Umbilical cord (tissue), 1 donor: ENCODE measurements at regions not wholly inside any gene's neighbourhood (a gene's known extent, or its start where the extent isn't known, plus 50 kb on each side); places are given as distances from the start of the nearest gene placed in this dataset.

Source experiments
- DNase-seq: peaks from one replicate; pipeline ENCODE4 v3.0.0-alpha.2; 2015; ENCODE audit warnings: low spot score

DNA sequence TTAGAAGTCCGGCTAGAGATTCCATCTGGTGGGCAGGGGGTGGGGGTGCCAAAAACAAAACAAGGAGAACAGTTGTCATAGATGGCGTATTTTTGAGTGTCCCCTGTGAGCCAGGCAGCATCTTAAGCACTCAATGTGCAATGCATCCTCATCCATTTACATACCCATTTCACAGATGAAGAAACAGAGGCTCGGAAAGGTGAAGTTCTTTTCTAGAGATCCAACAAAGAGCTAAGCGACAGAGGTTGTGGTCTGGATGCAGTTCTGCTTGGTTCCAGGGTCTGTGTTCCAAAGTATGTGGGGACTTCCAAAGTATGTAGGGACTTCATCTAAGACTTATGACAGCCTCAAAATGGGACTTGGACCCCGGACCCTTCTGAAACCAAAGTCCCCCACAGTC is 277.8 kb downstream of the MN1 start:
- no peak for DNase-seq

DNA sequence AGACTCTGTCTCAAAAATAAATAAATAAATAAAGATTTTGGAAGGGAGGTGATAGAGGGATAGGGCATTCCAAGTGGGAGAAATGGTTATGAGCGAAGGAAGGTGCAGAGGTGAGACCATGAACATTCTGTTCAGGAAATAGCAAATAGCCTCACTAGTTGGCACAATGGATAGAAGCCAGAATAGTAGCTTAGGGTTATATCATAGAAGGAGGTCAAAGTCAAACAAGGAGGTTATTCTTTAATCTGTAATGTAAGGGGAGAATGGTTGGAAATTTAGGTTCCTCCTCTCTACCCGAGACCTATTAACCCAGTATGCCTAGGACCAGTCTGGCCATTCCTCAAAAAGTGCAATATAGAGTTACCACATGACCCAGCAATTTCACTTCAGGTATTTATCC is 275.8 kb downstream of the MN1 start:
- DNase-seq = no peak

DNA sequence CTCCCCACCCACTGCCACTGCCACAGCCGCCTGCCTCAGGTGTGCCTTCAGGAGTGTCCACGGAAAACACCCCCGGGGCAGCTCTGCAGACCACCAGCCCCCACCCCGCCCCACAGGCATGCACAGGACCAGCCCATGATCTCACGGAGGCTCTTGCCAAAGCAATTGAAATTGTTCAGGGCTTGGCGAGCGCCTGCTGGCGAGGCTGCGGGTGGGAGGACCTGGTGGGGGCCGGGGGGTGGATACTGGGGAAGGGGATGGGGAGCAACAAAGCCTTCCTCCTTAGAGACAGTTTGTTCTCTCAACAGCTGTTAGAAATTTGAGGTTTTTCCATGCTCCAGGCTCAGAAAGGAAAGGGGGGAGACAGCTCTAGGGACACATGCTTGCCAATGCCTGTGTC is 274.7 kb downstream of the MN1 start:
- no peak for DNase-seq

DNA sequence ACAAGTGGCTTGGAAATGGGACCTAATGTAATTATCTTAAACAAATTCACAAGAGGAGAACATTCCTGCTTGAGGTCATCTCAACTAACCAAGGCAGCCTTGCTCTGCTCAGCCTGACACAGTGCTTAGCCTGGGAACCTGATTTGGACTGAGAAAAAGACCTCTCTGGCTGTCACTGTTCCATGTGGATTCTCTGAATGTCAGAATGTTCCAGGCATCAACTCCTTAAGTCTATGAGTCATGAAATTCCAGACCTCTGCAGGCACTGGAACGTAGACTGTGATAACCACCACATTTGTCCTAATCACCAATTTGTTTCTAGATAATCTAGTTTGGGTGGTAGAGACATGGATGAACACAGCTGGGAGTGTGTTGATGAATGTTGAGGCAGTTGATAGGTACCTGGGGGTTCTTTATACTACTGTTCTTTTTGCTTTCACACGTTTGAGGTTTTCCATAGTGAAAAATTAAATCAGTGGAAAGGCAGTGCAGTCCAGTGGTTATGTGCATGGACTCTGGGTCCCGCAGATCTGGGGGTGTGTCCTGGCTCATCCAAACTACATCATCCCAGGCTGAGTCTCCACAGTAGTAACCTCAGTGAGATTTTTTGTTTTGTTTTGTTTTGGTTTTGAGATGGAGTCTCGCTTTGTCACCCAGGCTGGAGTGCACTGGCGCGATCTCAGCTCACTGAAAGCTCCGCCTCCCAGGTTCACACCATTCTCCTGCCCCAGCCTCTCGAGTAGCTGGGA is 269.6 kb downstream of the MN1 start:
- DNase-seq = peak; percentile 76

DNA sequence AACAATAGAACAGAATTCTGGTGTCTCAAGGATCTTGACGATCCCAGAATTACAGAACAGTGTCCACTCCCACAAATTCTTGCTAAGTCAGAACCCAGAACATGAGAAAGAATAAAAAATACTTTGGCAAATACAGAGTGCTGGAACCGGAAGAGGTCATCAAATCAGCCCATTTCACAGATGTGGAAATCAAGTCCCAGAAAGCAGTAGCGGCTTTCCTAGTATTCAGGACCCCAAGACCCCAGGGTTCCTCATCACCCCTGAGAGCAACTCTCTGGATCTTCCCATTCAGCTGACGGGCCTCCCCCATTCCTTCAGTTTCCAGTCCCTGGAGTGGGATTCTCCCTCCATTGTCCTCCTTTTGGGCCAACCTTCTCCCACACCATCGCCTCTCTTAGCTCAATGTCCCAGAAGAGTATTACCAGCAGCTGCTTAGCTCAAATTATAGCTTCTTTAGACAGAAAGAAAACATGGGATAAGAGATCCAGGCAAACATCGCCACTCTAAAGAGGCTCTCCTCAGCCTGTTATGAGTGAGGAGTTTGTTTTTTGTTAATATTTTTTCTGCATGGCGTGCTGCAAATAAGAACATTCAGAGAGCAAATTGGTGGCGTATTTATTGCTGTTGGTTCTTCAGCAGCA is 268.3 kb downstream of the MN1 start:
- DNase-seq = peak; percentile 39

DNA sequence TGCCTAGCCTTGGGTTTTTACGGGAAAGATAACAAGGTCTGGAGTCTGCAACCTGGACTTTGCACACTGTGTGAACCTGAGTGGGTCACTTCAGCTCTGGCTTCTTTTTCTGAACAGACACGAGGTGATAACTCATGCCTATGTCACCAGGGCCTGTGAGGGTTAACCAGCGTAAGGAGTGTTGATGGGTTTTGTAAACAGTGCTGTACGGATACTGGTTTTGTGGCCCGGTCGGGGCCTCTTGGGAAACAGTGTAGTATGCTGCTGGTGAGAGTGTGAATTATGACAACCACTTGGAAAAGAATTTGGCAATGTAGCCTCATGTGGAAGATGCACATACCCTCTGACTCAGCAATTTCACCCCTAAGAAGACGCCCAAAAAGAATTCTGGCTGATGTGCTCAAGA is 266.8 kb downstream of the MN1 start:
- DNase-seq = peak; percentile 37

DNA sequence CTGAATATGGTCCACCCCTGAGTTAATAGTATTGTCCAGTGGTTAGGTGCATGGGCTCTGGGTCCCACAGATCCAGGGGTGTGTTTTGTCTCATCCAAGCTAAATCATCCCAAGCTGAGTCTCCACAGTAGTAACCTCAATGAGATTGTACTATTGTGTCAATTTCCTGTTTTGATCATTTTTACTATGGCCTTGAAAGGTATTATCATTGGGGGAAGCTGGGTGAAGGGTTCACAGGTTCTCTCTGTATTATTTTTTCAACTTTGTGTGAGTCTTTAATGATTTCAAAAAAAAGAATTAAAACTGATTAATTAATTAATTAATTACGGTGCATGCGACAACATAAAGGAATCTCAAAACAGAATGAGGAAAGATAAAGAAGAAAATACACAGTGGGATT is 266.1 kb downstream of the MN1 start:
- no peak for DNase-seq

DNA sequence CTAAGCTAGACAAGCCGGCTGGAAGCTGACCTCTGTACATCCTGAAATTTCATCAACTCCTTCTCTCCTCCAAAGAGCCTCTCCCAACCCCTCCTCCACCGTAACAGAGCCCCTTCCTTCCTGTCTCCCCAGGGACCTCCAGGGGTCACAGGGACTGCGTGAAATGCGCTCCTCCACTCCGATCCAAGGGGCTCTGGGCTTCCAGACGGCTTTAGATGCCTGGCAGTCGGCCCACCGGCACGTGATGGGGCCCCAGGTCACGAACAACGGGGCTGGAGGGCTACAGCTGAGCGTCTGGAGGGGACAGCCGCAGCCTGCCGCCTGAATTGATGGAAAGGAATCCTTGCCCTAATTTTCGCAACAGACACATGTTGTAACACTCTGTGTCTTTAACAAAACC is 264.1 kb downstream of the MN1 start:
- DNase-seq = peak; percentile 30

DNA sequence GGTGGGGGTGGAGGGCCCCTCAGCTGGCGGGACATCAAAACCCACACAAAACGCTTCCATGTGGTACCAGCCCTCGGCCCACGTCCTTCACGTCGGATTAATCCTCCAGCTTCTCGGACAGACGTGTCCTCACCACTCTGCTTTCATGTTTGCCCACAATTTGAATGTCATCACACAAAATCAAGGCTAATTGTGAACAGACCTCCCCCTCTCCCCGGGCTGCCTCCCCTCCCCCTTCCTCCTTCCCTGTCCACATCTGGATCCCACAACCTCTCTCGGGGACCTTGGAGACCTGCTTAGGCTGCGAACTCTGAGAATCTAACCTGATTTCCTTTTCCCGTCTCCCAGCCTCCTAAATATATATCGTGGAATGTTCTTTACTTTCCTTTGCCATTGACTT is 262.9 kb downstream of the MN1 start:
- DNase-seq = no peak

DNA sequence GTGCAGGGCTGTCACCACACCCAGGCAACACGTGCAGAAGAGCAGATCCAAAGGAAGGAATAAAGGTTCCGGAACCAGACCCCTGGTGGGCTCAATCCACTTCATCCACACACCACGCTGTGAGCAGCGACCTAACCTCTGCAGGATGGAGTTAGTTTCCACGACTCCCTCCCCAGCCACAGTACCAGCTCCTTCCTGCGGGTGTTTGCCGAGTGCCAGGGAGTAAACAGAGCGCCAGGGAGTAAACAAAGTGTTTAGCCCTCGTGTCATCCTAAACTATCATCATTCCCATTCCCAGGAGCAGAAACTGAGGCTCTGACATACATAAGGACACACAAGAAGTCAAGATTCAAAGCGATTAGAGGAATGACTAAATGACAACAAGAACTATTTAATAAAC is 261.3 kb downstream of the MN1 start:
- no peak for DNase-seq

DNA sequence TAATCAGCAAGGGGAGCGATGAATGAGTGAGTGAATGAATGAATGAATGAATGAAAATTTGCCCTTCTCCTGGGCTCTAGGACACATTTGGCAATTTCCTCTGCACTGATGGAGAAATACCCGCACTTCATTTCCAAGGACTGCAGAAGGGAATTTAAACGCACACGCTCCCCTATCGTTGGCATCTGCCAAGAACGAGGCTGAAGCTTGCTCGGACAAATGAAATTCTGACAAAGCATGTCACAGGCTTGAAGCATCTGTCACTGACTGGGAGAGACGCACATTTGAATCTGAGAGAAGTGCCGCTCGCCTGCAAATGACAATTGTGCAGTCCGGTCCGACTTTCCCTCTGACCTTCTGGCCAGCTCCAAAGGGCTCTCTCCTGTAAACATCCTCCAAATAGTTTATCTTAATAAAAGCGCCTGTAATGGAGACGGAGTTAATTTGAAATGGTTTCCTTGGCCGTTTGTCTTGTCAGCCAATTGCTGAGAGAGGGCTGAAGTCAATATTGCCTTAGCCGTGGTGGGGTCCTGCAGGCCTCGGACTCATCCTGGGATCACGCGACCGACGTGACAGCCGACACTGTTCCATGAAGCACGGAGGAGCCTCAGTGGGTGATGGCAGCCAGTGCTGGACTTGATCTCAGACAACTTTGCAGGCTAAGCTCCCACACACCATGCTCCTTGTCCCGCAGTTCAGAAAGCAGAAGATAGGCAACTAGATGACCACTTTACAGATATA is 260.7 kb downstream of the MN1 start:
- DNase-seq = no peak

DNA sequence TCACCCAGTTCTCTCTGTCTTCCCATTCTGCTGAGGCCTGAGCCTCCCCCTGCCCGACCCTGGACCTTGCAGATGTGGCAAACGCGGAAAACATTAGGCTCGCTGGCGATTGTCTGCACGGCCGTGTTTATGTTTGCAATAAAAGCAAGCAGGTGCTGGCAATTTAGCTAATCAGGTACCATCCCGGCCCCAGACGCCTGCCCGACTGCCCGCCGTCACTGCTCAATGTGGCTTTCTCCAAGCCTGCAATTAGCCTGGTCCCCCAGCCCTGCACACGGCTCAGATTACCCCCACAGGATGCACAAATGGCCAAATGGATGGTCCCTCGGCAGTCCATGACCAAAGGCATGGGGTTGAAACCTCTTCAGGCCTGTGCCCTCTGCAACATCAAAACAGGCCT is 259.7 kb downstream of the MN1 start:
- DNase-seq = no peak

DNA sequence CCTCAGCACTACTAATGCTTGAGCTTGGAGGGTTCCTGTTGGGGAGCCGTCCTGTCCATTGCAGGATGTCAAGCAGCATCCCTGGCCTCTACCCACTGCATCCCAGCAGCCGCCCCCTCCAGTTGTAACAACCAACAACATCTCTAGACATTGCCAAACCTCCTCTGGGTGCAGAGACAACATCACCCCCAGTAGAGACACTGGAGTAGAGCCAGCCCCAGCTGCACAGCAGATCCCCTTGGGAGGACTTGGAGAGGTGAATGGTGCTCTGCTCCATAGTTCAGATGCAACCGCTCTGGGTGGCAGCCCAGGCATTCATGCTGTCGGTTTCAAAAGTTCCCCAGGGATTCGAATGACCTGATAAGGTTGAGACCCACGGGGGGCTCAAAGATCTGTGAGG is 259.0 kb downstream of the MN1 start:
- no peak for DNase-seq

DNA sequence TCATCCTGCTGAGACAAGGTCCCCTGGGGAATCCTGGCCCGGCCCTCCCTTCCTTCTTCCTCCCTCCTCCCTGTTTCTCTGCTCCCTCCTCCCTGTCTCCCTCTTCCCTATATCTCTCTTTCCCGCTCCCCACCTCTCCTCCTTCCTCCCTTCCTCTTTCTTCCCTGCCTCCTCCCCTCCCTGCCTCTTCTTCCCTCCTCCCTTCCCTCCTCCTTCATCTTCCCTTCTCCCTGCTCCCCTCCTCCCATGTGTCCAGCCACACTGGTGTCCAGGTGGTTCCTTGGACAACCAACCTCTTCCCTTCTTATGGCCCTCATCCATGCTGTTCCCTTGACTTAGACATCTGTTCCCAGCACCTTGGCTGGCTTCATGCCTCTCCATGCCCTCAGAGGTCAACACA is 258.1 kb downstream of the MN1 start:
- no peak for DNase-seq

DNA sequence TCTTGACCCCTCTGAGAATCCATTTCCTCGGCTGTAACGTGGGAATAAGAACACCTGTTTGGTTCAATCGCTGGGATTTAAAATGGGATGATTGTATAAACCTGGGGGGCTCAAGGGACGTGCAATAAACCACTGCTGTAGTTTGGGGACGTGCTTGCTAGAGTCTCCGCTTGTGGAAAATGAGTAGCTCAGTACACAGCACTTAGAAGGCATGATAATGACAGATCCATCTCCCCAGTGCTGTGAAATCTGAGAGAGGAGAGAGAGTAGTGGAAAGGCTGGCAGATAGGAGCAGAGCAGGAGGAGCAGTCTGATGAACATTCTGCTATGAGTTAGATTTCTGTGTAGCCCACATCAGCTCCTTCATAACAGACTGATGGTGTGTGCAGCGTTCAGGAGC is 256.5 kb downstream of the MN1 start:
- no peak for DNase-seq

DNA sequence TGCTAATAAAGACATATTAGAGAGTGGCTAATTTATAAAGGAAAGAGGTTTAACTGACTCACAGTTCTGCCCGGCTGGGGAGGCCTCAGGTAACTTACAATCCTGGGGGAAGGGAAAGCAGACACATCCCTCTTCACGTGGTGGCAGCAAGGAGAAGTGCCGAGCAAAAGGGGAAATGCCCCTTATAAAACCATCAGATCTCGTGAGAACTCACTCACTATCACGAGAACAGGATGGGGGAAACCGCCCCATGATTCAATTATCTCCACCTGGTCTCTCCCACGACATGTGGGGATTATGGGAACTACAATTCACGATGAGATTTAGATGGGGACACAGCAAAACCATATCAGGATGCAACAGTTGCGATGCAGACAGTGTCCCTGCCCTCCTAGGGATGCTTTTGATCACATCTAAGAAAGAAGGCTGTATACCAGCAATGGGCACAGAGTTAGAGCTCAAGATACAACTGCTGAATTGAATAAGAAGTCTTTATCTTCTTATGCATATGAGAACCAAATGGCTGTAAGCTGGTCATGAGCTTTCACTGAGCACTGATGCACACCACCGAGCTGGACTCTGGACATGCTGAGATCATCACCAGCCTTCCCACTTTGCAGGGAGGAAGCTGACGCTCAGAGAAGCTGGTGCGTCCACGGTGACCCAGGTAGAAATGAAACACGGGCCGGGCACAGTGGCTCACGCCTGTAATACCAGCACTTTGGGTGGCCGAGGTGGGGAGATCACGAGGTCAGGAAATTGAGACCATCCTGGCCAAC is 255.2 kb downstream of the MN1 start:
- no peak for DNase-seq

DNA sequence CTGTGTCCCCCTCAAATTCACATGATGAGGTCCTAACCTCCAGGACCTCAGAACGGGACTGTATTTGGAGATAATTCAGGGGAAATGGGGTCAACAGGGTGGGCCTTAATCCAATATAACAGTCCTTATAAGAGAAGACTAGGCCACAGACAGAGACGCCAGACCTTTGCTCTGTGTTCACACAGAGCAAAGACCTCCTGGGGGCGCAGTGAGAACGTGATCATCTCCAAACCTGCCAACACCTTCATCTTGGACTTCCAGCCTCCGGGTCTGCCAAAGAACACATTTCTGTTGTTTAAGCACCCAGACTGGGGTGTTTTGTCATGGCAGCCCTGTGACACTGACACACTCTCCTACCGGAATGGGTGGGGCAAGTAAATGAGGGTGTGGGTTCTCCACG is 250.2 kb downstream of the MN1 start:
- no peak for DNase-seq

DNA sequence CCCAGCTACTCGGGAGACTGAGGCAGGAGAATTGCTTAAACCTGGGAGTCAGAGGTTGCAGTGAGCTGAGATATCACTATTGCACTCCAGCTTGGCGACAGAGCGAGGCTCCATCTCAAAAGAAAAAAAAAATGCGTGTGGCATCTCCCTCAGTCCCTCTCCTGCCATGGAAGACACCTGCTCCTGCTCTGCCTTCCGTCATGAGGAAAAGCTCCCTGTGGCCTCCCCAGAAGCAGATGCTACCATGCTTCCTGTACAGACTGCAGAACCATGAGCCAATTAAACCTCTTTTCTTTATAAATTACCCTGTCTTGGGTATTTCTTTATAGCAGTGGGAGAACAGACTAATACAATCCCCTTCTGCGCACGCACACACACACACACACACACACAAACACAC is 249.4 kb downstream of the MN1 start:
- no peak for DNase-seq

DNA sequence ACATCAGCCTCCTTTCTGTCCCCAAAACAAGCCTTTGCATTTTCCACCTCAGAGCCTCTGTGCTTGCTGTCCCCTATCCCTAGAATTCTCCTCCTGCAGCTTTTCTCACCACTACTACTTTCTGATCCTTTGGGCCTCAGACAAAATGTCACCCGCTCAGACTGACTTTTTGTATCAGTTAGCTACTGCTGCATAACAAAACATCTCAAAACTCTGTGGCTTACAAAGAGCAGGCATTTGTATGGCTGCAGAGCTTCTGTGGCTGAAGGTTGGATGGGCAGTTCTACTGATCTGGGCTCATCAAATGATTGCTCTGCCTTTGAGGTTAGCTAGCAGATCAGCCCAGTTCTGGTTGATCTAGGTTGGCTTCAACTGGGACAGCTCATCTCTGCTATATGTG is 248.7 kb downstream of the MN1 start:
- no peak for DNase-seq

DNA sequence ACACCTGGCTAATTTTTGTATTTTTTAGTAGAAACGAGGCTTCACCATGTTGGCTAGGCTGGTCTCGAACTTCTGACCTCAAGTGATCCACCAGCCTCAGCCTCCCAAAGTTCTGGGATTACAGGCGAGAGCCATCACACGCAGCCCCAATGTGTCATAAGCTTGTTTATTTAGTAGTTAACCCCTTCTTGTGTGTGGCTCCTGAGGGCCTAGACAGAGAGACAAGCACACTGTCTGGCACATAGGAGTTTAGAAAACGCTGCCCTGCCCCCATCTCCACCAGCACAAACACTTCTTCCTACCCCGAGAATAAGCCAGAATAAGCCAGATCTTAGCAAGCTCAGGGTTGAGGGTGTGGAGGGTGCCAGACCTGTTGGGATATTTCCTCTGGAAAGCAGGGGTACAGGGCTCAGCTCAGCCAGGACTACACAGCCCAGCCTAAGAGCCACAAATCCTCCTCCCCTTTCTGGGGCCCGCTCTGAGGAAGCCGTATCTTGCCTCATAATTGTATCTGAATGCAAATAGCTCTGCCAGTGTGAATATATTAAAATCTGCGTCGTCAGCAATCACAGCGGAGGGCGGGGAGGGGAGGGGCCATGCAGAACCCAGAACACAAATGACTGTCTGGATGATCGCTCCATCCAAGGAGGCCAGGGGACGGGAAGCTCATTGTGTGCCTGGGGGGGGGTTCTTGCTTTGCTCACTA is 247.3 kb downstream of the MN1 start:
- peak; percentile 83 for DNase-seq

DNA sequence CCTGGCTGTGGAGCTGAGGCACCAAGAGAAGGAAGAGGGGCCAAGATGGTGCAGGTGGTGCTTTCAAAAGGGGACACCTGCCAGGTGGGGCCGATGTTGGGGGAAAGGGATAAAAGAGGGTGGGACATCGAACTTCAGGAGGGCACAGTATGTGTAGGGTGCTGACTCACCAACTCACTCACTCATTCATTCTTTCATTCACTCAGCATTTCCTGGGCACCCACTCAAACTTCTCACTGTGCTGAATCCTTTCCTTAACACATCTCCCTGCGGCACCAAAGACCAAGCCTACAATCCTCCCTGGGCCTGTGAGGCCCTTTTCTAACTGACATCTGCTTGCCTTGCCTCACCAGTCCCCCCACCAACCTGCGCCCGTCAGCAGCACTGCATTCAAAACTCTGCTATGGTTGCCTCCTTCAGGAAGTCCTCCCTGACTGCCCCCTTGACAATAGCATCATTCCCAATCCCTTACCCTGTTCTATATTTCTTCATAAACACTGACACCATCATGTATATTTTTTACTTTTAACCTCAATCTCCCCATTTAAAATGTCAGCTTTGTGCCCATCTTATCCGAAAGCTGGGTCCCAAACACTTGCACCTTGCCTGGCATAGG is 246.6 kb downstream of the MN1 start:
- no peak for DNase-seq
